ENCODE measurements at regions not wholly inside any gene's neighbourhood (a gene's known extent, or its start where the extent isn't known, plus 50 kb on each side); places are given as distances from the start of the nearest gene placed in this dataset.

DNA sequence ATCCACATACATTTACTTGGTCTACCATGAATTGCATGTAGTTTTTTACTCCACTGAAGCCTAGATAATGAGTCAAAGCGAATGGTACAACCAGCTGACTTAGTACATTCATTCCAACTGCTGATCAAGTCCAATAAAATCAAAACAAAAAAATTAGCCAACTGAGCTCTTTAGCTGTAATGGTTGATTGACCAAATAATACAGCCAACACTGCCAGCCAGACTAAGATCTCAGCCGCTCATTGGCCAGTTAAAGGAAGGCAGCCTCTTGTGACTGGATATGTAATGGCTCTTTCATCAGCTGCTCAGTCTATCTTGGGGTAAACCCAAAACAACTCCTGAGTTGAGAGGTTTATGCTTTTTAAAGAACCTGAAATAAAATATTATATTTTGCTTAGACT lies 204.3 kb upstream of the RSPO3 start (continued):
- TF ChIP-seq, protein P1, sequence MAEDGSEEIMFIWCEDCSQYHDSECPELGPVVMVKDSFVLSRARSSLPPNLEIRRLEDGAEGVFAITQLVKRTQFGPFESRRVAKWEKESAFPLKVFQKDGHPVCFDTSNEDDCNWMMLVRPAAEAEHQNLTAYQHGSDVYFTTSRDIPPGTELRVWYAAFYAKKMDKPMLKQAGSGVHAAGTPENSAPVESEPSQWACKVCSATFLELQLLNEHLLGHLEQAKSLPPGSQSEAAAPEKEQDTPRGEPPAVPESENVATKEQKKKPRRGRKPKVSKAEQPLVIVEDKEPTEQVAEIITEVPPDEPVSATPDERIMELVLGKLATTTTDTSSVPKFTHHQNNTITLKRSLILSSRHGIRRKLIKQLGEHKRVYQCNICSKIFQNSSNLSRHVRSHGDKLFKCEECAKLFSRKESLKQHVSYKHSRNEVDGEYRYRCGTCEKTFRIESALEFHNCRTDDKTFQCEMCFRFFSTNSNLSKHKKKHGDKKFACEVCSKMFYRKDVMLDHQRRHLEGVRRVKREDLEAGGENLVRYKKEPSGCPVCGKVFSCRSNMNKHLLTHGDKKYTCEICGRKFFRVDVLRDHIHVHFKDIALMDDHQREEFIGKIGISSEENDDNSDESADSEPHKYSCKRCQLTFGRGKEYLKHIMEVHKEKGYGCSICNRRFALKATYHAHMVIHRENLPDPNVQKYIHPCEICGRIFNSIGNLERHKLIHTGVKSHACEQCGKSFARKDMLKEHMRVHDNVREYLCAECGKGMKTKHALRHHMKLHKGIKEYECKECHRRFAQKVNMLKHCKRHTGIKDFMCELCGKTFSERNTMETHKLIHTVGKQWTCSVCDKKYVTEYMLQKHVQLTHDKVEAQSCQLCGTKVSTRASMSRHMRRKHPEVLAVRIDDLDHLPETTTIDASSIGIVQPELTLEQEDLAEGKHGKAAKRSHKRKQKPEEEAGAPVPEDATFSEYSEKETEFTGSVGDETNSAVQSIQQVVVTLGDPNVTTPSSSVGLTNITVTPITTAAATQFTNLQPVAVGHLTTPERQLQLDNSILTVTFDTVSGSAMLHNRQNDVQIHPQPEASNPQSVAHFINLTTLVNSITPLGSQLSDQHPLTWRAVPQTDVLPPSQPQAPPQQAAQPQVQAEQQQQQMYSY (CRISPR knock-in tag; IDR thresholded peaks at IDR 0.05), result no peak
- TF ChIP-seq, protein P2, sequence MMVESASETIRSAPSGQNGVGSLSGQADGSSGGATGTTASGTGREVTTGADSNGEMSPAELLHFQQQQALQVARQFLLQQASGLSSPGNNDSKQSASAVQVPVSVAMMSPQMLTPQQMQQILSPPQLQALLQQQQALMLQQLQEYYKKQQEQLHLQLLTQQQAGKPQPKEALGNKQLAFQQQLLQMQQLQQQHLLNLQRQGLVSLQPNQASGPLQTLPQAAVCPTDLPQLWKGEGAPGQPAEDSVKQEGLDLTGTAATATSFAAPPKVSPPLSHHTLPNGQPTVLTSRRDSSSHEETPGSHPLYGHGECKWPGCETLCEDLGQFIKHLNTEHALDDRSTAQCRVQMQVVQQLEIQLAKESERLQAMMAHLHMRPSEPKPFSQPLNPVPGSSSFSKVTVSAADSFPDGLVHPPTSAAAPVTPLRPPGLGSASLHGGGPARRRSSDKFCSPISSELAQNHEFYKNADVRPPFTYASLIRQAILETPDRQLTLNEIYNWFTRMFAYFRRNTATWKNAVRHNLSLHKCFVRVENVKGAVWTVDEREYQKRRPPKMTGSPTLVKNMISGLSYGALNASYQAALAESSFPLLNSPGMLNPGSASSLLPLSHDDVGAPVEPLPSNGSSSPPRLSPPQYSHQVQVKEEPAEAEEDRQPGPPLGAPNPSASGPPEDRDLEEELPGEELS (CRISPR knock-in tag; IDR thresholded peaks at IDR 0.05), result no peak
- TF ChIP-seq ZNF671 (CRISPR knock-in tag; IDR thresholded peaks at IDR 0.05) (no peak), ZNF263 (CRISPR knock-in tag; IDR thresholded peaks at IDR 0.05; ENCODE audit: low read depth) (no peak), MXD4 (CRISPR knock-in tag; IDR thresholded peaks at IDR 0.05; ENCODE audit: borderline replicate concordance) (no peak), ZNF317 (CRISPR knock-in tag; IDR thresholded peaks at IDR 0.05; ENCODE audit: borderline replicate concordance, low read depth) (no peak), PRRX2 (CRISPR knock-in tag; IDR thresholded peaks at IDR 0.05) (no peak), NR3C1 (CRISPR knock-in tag; conservative IDR thresholded peaks at IDR 0.05; ENCODE audit: low read depth) (no peak)
- TF ChIP-seq, protein P3, sequence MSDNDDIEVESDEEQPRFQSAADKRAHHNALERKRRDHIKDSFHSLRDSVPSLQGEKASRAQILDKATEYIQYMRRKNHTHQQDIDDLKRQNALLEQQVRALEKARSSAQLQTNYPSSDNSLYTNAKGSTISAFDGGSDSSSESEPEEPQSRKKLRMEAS (CRISPR knock-in tag; IDR thresholded peaks at IDR 0.05), result no peak
- TF ChIP-seq, protein P4, sequence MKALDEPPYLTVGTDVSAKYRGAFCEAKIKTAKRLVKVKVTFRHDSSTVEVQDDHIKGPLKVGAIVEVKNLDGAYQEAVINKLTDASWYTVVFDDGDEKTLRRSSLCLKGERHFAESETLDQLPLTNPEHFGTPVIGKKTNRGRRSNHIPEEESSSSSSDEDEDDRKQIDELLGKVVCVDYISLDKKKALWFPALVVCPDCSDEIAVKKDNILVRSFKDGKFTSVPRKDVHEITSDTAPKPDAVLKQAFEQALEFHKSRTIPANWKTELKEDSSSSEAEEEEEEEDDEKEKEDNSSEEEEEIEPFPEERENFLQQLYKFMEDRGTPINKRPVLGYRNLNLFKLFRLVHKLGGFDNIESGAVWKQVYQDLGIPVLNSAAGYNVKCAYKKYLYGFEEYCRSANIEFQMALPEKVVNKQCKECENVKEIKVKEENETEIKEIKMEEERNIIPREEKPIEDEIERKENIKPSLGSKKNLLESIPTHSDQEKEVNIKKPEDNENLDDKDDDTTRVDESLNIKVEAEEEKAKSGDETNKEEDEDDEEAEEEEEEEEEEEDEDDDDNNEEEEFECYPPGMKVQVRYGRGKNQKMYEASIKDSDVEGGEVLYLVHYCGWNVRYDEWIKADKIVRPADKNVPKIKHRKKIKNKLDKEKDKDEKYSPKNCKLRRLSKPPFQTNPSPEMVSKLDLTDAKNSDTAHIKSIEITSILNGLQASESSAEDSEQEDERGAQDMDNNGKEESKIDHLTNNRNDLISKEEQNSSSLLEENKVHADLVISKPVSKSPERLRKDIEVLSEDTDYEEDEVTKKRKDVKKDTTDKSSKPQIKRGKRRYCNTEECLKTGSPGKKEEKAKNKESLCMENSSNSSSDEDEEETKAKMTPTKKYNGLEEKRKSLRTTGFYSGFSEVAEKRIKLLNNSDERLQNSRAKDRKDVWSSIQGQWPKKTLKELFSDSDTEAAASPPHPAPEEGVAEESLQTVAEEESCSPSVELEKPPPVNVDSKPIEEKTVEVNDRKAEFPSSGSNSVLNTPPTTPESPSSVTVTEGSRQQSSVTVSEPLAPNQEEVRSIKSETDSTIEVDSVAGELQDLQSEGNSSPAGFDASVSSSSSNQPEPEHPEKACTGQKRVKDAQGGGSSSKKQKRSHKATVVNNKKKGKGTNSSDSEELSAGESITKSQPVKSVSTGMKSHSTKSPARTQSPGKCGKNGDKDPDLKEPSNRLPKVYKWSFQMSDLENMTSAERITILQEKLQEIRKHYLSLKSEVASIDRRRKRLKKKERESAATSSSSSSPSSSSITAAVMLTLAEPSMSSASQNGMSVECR (CRISPR knock-in tag; IDR thresholded peaks at IDR 0.05; ENCODE audit: borderline replicate concordance), result no peak
- TF ChIP-seq, protein P5, sequence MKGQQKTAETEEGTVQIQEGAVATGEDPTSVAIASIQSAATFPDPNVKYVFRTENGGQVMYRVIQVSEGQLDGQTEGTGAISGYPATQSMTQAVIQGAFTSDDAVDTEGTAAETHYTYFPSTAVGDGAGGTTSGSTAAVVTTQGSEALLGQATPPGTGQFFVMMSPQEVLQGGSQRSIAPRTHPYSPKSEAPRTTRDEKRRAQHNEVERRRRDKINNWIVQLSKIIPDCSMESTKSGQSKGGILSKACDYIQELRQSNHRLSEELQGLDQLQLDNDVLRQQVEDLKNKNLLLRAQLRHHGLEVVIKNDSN (CRISPR knock-in tag; IDR thresholded peaks at IDR 0.05), result no peak

DNA sequence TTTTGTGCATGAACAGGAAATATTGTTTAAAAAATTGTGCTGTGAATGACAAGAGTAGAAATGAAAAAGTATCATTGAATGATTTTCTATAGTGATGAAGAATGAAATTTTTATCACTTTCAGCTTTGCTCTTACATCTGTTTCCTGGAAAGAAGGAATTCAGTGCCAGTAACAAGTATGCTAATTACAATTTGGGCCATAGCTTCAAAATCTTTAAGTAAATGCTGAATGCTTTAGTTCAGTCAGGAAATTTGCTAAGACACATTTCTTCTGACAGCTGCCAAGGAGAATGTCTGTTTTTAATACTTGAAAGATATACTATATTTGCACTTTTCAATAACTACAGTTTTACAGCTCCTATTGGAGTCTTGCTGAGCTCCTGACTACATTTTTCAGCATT lies 203.7 kb upstream of the RSPO3 start:
- H3K27me3 Mint-ChIP-seq (ENCODE audit: low read depth), result no peaks in the 10 kb centered on the region
- no peak overlapping the region for H3K27ac Mint-ChIP-seq
- ChIA-PET POLR2A (no interaction called here), CTCF (interaction anchor here (0.8 kb wide), 1 partner anchor 15 kb away, joined by 3 read pairs; no protein-coding TSS in a partner anchor)
- no peak for ATAC-seq
- DNase-seq (ENCODE audit: low spot score), result no peak
- H3K4me1 Mint-ChIP-seq, result peaks cover 6% of the 10 kb centered on the region
- no peaks in the 10 kb centered on the region for H3K9me3 Mint-ChIP-seq
- H3K4me3 Mint-ChIP-seq, result no peak overlapping the region
- no peaks in the 10 kb centered on the region for H3K36me3 Mint-ChIP-seq
- TF ChIP-seq ELF4 (CRISPR knock-in tag; IDR thresholded peaks at IDR 0.05; ENCODE audit: low read depth) (no peak), ZNF317 (CRISPR knock-in tag; IDR thresholded peaks at IDR 0.05; ENCODE audit: borderline replicate concordance, low read depth) (no peak), ZNF219 (CRISPR knock-in tag; IDR thresholded peaks at IDR 0.05; ENCODE audit: borderline replicate concordance) (no peak)
- TF ChIP-seq, protein P5 (CRISPR knock-in tag; IDR thresholded peaks at IDR 0.05), result no peak
- TF ChIP-seq, protein P6, sequence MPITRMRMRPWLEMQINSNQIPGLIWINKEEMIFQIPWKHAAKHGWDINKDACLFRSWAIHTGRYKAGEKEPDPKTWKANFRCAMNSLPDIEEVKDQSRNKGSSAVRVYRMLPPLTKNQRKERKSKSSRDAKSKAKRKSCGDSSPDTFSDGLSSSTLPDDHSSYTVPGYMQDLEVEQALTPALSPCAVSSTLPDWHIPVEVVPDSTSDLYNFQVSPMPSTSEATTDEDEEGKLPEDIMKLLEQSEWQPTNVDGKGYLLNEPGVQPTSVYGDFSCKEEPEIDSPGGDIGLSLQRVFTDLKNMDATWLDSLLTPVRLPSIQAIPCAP (CRISPR knock-in tag; IDR thresholded peaks at IDR 0.05), result no peak
- TF ChIP-seq, protein P7, sequence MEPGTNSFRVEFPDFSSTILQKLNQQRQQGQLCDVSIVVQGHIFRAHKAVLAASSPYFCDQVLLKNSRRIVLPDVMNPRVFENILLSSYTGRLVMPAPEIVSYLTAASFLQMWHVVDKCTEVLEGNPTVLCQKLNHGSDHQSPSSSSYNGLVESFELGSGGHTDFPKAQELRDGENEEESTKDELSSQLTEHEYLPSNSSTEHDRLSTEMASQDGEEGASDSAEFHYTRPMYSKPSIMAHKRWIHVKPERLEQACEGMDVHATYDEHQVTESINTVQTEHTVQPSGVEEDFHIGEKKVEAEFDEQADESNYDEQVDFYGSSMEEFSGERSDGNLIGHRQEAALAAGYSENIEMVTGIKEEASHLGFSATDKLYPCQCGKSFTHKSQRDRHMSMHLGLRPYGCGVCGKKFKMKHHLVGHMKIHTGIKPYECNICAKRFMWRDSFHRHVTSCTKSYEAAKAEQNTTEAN (CRISPR knock-in tag; IDR thresholded peaks at IDR 0.05), result no peak
- TF ChIP-seq, protein P3 (CRISPR knock-in tag; IDR thresholded peaks at IDR 0.05), result no peak
- TF ChIP-seq, protein P8, sequence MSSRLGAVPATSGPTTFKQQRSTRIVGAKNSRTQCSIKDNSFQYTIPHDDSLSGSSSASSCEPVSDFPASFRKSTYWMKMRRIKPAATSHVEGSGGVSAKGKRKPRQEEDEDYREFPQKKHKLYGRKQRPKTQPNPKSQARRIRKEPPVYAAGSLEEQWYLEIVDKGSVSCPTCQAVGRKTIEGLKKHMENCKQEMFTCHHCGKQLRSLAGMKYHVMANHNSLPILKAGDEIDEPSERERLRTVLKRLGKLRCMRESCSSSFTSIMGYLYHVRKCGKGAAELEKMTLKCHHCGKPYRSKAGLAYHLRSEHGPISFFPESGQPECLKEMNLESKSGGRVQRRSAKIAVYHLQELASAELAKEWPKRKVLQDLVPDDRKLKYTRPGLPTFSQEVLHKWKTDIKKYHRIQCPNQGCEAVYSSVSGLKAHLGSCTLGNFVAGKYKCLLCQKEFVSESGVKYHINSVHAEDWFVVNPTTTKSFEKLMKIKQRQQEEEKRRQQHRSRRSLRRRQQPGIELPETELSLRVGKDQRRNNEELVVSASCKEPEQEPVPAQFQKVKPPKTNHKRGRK (CRISPR knock-in tag; IDR thresholded peaks at IDR 0.05; ENCODE audit: borderline replicate concordance), result no peak

All from WTC11 (cell line).